IMR-90 (cell line): ENCODE measurements at regions not wholly inside any gene's neighbourhood (a gene's known extent, or its start where the extent isn't known, plus 50 kb on each side); places are given as distances from the start of the nearest gene placed in this dataset.

Source experiments
- ATAC-seq: fragments of 200-7000 bp; cut with Tn5 transposase; 2 replicates; pipeline ENCODE4 v1.9.1; 2020; ENCODE audit warnings: low read depth, mild to moderate bottlenecking, moderate library complexity
- BruUV-seq: library from RNA; stranded (reverse); fragments of 400-500 nt; replicated peaks from 2 replicates; lab custom pipeline; 2021; lab: Mats Ljungman, UMichigan
- CTCF ChIA-PET: fragments of 300-600 bp; formaldehyde crosslinking; extraction: SDS; loops from one replicate; lab custom pipeline; 2021; ENCODE audit warnings: antibody characterized with exemption; lab: Yijun Ruan, JAX
- POLR2A ChIA-PET: fragments of 300-600 bp; sonication (Branson Sonifier 250); formaldehyde crosslinking; loops from one replicate; lab custom pipeline; 2022; ENCODE audit warnings: antibody characterized with exemption; ENCODE audit not compliant: unreplicated experiment; lab: Charles Lee
- DNase-seq: peaks from one replicate; pipeline ENCODE4 v3.0.0; 2013
- H2AFZ ChIP-seq: replicated peaks from 2 replicates; pipeline ENCODE3; 2013; ENCODE audit warnings: low read length, mild to moderate bottlenecking; ENCODE audit not compliant: poor library complexity
- H2AK5ac ChIP-seq: 2 replicates; pipeline ENCODE4 v1.6.1; 2013; ENCODE audit warnings: low read depth, low read length, inconsistent platforms
- H2AK9ac ChIP-seq: replicated peaks from 2 replicates; pipeline ENCODE3; 2013; ENCODE audit warnings: mild to moderate bottlenecking, low read depth, low read length, moderate library complexity; ENCODE audit not compliant: poor library complexity
- H2BK120ac ChIP-seq: 2 replicates; pipeline ENCODE4 v1.6.1; 2013; ENCODE audit warnings: low read depth, low read length, inconsistent platforms
- H2BK15ac ChIP-seq: 3 replicates; pipeline ENCODE4 v1.6.1; 2013; ENCODE audit warnings: low read depth, low read length, inconsistent platforms
- H2BK20ac ChIP-seq: 2 replicates; pipeline ENCODE4 v1.6.1; 2013; ENCODE audit warnings: low read depth, mild to moderate bottlenecking, inconsistent platforms, low read length, moderate library complexity
- H2BK5ac ChIP-seq: 2 replicates; pipeline ENCODE4 v1.6.1; 2013; ENCODE audit warnings: mild to moderate bottlenecking, low read depth, low read length, inconsistent platforms; ENCODE audit not compliant: poor library complexity, severe bottlenecking
- H3K14ac ChIP-seq: replicated peaks from 2 replicates; pipeline ENCODE4 v1.6.1; 2013; ENCODE audit warnings: low read depth, low read length, inconsistent platforms
- H3K18ac ChIP-seq: 2 replicates; pipeline ENCODE4 v1.6.1; 2013; ENCODE audit warnings: low read depth, low read length, control low read depth
- H3K23ac ChIP-seq: 2 replicates; pipeline ENCODE4 v1.6.1; 2013; ENCODE audit warnings: low read depth, low read length, inconsistent platforms
- H3K27ac ChIP-seq: 2 replicates; pipeline ENCODE4 v1.5.1; 2013; ENCODE audit warnings: mild to moderate bottlenecking, control low read depth, low read length; ENCODE audit not compliant: insufficient read depth
- H3K27me3 ChIP-seq: 2 replicates; pipeline ENCODE4 v1.6.1; 2013; ENCODE audit warnings: low read length; ENCODE audit not compliant: control insufficient read depth, insufficient read depth
- H3K36me3 ChIP-seq: 2 replicates; pipeline ENCODE4 v1.6.1; 2013; ENCODE audit warnings: low read length, mixed read lengths; ENCODE audit not compliant: control insufficient read depth, insufficient read depth
- H3K4ac ChIP-seq: 2 replicates; pipeline ENCODE4 v1.6.1; 2013; ENCODE audit warnings: low read depth, low read length, inconsistent platforms
- H3K4me1 ChIP-seq: 2 replicates; pipeline ENCODE4 v1.6.1; 2013; ENCODE audit warnings: low read length, mixed read lengths; ENCODE audit not compliant: control insufficient read depth, insufficient read depth
- H3K4me2 ChIP-seq: 2 replicates; pipeline ENCODE4 v1.6.1; 2013; ENCODE audit warnings: low read depth, mild to moderate bottlenecking, control low read depth, low read length, moderate library complexity
- H3K4me3 ChIP-seq: 2 replicates; pipeline ENCODE4 v1.5.1; 2013; ENCODE audit warnings: low read depth, mild to moderate bottlenecking, control low read depth, low read length, moderate library complexity; ENCODE audit not compliant: insufficient read depth
- H3K56ac ChIP-seq: 2 replicates; pipeline ENCODE4 v1.6.1; 2013; ENCODE audit warnings: low read length, inconsistent platforms; ENCODE audit not compliant: insufficient read depth; ENCODE audit errors: extremely low read depth
- H3K79me1 ChIP-seq, 2 experiments: 2 replicates each; pipeline ENCODE4 v1.6.1; 2013; ENCODE audit warnings: low read length in 2 of 2, inconsistent platforms in 1 of 2, low read depth in 1 of 2
- H3K9ac ChIP-seq: 2 replicates; pipeline ENCODE4 v1.6.1; 2013; ENCODE audit warnings: low read depth, low read length, control low read depth
- H3K9me1 ChIP-seq: 2 replicates; pipeline ENCODE4 v1.6.1; 2013; ENCODE audit warnings: low read length, inconsistent platforms; ENCODE audit not compliant: insufficient read depth
- H3K9me3 ChIP-seq: 2 replicates; pipeline ENCODE4 v1.6.1; 2013; ENCODE audit warnings: low read length; ENCODE audit not compliant: control insufficient read depth, insufficient read depth
- H4K20me1 ChIP-seq: 2 replicates; pipeline ENCODE4 v1.6.1; 2013; ENCODE audit warnings: low read length, inconsistent platforms; ENCODE audit not compliant: insufficient read depth
- H4K5ac ChIP-seq: 2 replicates; pipeline ENCODE4 v1.6.1; 2013; ENCODE audit warnings: mild to moderate bottlenecking, low read depth, low read length, control low read depth
- H4K8ac ChIP-seq, 2 experiments: 2 replicates each; pipeline ENCODE4 v1.6.1; 2013; ENCODE audit warnings: low read depth in 2 of 2, low read length in 2 of 2, control low read depth in 1 of 2, inconsistent platforms in 1 of 2
- H4K91ac ChIP-seq: 2 replicates; pipeline ENCODE4 v1.6.1; 2013; ENCODE audit warnings: low read depth, low read length, inconsistent platforms; ENCODE audit not compliant: insufficient read depth
- CEBPB ChIP-seq: IDR thresholded peaks from 2 replicates; pipeline ENCODE4 v1.6.1; 2012; ENCODE audit warnings: low read depth, low read length, improper control_type of control experiment
- CTCF ChIP-seq: conservative IDR thresholded peaks from 2 replicates; pipeline ENCODE4 v1.5.1; 2012; ENCODE audit warnings: mild to moderate bottlenecking, low read depth, low read length, improper control_type of control experiment
- ELK1 ChIP-seq: fragments of 150-350 bp; IDR thresholded peaks from 2 replicates; pipeline ENCODE4 v1.6.1; 2016; ENCODE audit warnings: low read depth, mild to moderate bottlenecking, low read length, moderate library complexity, borderline replicate concordance
- MAFK ChIP-seq: IDR thresholded peaks from 2 replicates; pipeline ENCODE4 v1.6.1; 2012; ENCODE audit warnings: low read depth, low read length, improper control_type of control experiment
- MXI1 ChIP-seq: IDR thresholded peaks from 2 replicates; pipeline ENCODE4 v1.6.1; 2012; ENCODE audit warnings: low read depth, mild to moderate bottlenecking, low read length, moderate library complexity, borderline replicate concordance
- USF2 ChIP-seq: fragments of 150-350 bp; IDR thresholded peaks from 2 replicates; pipeline ENCODE4 v1.6.1; 2017; ENCODE audit warnings: mild to moderate bottlenecking, antibody characterized with exemption, low read length, low read depth
- WGBS, 2 experiments: methylation state at CpG; one replicate each; pipeline versions ENCODE4 v1.1.5 to v1.1.7; 2013; ENCODE audit warnings: missing lambda C conversion rate in 2 of 2; ENCODE audit not compliant: insufficient read length in 1 of 2; ENCODE audit errors: extremely low coverage in 2 of 2; 5-methylcytosine and 5-hydroxymethylcytosine counted together
- dilution Hi-C: fragments of 300-500 bp; cut with HindIII; formaldehyde crosslinking; loops from one replicate; pipeline ENCODE4 v1.14.3; 2018; ENCODE audit warnings: low sequenced_read_pairs; ENCODE audit not compliant: unreplicated experiment
- in situ Hi-C: fragments of 300-500 bp; cut with MboI; formaldehyde crosslinking; loops from 3 replicates; pipeline ENCODE4 v1.14.3; 2019; ENCODE audit warnings: low sequenced_read_pairs, inconsistent platforms, mixed read lengths
- intact Hi-C: fragments of 100-400 bp; cut with micrococcal nuclease; formaldehyde crosslinking; loops from 2 replicates; pipeline ENCODE4 v1.10.0; 2022

- H3K14ac ChIP-seq = no peak overlapping the region
- H4K8ac ChIP-seq = no peak overlapping the region
- DNase-seq = no peak
- no peaks in the 10 kb centered on the region for H4K20me1 ChIP-seq
- no peak overlapping the region for H3K56ac ChIP-seq
- no peaks in the 10 kb centered on the region for H3K4me1 ChIP-seq
- H3K23ac ChIP-seq = no peak overlapping the region
- no peak overlapping the region for H2BK5ac ChIP-seq
- H3K27me3 ChIP-seq = no peaks in the 10 kb centered on the region
- ChIA-PET POLR2A (no interaction called here), CTCF (no interaction called here)
- no peaks in the 10 kb centered on the region for H3K79me1 ChIP-seq
- no peak overlapping the region for H3K9ac ChIP-seq
- H3K4me3 ChIP-seq = no peak overlapping the region
- TF ChIP-seq CTCF (no peak), MXI1 (no peak), ELK1 (no peak), CEBPB (no peak), MAFK (no peak), USF2 (no peak)
- no peak overlapping the region for H2AK5ac ChIP-seq
- peaks cover 52% of the 10 kb centered on the region for H3K9me3 ChIP-seq
- H4K91ac ChIP-seq = no peak overlapping the region
- in situ Hi-C loops = no loop called here
- H3K18ac ChIP-seq = no peak overlapping the region
- ATAC-seq = no peak
- H3K27ac ChIP-seq = no peak overlapping the region
- 52% methylated on average over 3 of the region's 10 CpGs; no CpG with 5 or more reads in 1 of the 2 experiments for WGBS, 2 experiments
- H3K4ac ChIP-seq = no peak overlapping the region
- H2BK15ac ChIP-seq = no peak overlapping the region
- no peak overlapping the region for H2BK20ac ChIP-seq
- no peaks in the 10 kb centered on the region for H3K9me1 ChIP-seq
- dilution Hi-C loops = no loop called here
- intact Hi-C loops = no loop called here
- H4K5ac ChIP-seq = no peak overlapping the region
- BruUV-seq = no TSS peak
- H2BK120ac ChIP-seq = no peak overlapping the region
- no peak overlapping the region for H2AK9ac ChIP-seq
- no peak overlapping the region for H2AFZ ChIP-seq
- H3K36me3 ChIP-seq = no peaks in the 10 kb centered on the region
- no peak overlapping the region for H3K4me2 ChIP-seq
Observed at GRCh38 chr11:134755535-134755934, 343.5 kb upstream of the B3GAT1 start.
